GM21360 (cell line): ENCODE measurements at regions not wholly inside any gene's neighbourhood (a gene's known extent, or its start where the extent isn't known, plus 50 kb on each side); places are given as distances from the start of the nearest gene placed in this dataset.

Experiments used
- ATAC-seq: cut with Tn5 transposase; IDR thresholded peaks from one replicate; pipeline ENCODE4 v1.9.1; 2021; ENCODE audit warnings: mild to moderate bottlenecking, moderate library complexity; ENCODE audit not compliant: unreplicated experiment

DNA sequence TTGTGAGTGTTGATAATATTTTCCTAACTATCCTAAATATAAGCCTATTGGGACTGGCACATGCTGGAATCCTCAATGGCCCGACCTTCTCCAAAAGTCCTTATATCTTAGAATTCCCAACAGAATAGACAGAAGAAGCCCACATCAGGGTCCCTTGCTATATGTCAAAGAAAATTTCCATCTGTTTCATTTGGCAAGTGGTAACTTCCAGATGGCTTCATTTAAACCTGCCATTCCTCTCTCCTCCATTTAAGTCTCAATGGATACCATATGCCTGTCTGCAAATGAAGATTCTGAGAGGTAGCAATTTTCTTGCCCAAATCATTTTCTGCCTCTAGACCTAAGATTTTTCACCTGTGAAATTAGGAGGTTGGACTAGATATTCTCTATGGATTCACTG is 73.1 kb upstream of the KCNA4 start:
- ATAC-seq = no peak

- ATAC-seq = no peak
Measured at GRCh38 chr11:30091246-30091645, 74.4 kb upstream of the KCNA4 start.

DNA sequence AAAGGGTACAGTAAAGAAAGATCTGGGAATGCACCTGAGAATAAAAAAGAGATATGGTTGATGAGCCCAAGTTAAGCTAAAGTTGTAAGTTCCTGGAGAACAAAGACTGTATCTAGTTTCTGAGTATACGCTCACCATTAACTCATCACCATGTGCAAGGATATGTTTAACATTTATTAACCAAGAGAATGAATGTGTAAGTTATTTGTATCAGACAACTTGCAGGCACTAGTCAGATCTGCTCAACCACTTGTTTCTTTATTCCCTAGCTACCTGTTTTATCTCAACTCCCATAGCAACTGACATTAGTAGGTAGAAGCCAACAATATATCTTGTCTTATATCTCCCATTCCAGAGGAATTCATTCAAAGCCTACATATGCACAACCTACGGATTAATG is 74.9 kb upstream of the KCNA4 start:
- no peak for ATAC-seq

- no peak for ATAC-seq
Measured at GRCh38 chr11:30092518-30092917, 75.7 kb upstream of the KCNA4 start.

DNA sequence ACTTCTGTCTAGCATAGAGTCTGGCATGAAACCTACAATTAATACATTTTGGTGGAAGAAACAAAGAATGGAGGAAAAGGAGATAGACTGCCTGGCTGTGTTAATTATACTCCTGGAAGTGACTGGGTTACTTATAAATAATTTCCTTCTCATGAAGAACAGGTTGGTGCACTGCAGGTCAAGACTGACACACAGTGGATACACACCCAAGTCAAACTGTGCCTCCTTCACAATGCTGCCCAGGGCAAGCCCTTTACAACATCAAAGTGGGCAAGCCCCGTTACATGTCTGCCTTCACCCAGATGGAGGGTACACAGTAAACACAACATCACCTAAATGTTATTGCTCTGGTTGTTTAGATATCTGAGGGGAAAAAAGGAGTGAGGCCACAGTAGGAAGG is 83.7 kb upstream of the KCNA4 start:
- no peak for ATAC-seq

GRCh38 chr11:30106222-30107181 is 89.7 kb upstream of the KCNA4 start:
- ATAC-seq = no peak

DNA sequence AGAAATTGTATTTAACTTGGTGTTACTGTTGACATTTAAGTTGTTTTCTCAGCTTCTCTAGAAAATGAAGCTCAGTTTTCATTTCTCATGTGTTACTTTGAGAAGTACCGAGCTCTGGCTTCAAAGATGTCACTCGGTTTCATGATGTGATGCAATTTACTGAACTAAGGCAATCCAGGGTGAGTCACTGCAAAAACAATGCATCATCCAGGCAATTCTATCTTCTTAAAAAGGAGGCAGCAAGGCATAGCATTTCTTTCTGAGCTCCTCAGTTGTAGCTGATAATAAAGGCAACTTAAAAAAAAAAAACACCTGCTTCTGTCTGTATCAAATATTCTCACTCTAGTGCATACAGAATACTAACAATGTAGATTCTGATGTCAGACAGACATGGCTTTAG is 91.1 kb upstream of the KCNA4 start:
- no peak for ATAC-seq

DNA sequence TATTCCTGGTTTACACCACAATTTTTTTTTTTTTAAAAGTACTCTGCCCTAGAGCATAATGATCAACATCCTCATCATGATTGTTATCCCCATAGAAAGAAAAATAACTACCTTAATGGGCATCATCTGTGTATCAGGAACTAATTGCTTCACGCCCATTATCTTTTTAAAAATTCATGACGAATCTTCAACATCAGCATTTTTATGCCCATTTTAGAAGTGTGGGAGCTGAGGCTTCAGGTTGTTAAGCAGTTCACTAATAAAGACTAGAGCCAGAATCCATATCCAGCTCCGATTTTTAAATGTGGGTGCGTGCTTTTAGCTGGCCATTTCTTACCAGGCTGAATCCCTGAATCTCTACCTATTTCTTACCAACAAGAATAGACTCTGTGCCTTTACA is 92.9 kb upstream of the KCNA4 start:
- ATAC-seq = no peak

DNA sequence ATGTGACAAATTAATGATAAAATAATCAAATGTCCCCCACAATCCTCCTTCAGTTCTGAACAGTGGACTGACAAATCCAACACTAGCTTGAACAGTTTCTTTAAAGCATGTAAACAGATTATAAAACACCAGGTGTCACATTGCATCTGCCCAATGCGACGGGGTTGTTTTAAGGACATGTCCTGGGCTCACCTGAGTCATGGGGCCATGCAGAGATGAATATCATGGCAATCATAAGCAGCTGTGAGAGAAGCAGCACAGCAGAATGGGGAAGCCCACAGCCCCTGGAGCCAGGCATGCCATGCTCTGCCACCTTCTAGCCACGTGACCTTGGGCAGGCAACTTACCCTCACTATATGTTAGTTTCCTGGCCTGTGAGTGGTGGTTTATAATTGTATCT is 93.9 kb upstream of the KCNA4 start:
- ATAC-seq = no peak

GRCh38 chr11:30111786-30112185 is 95.0 kb upstream of the KCNA4 start:
- ATAC-seq = no peak

DNA sequence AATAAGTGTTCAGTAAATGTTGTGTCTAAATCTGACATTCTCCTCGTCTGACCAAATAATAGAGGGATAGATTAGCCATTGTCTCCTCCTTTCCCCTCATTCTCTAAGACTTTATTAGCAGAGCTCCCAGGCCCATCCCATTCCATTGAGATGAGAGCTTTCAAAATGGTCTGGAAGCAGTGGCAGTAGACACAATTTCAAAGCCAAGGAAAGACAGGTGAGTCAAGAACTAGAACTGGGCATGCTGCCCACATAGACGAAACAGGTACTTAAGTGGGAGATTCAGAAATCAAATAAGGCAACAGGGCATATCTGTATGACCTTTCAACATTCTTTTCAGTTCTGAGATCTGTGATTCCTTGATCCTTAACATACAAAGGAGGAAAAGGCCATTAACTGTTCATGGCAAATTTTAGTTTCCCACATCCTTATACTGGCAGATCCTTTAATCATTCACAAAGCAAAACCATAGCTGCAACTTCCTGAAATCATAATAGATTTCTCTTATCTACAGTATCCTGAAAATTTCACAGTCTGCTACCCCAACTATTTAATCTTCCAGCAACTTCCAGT is 96.6 kb upstream of the KCNA4 start:
- no peak for ATAC-seq

DNA sequence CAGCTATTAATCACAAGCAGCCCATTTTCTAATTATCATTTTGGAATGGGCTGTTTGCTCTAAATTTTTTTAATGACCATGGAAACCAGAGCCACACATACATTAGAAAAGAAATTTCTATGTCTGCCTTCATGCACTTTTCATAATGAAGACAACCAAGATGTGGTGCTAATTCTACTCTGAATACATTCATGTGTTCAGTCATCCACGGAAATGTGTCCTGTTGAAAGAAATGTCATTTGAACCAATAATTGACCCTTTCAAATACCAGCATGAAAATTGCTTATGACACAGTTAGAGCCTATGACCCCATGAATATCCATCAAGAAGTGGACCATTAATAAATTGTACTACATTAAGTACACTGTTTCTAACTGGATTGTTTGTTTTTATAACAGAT is 99.7 kb upstream of the KCNA4 start:
- ATAC-seq = no peak

GRCh38 chr11:30120045-30120589 is 103.3 kb upstream of the KCNA4 start:
- ATAC-seq = no peak

- no peak for ATAC-seq
Measured at GRCh38 chr11:30125456-30125855, 105.4 kb upstream of the FSHB start.

DNA sequence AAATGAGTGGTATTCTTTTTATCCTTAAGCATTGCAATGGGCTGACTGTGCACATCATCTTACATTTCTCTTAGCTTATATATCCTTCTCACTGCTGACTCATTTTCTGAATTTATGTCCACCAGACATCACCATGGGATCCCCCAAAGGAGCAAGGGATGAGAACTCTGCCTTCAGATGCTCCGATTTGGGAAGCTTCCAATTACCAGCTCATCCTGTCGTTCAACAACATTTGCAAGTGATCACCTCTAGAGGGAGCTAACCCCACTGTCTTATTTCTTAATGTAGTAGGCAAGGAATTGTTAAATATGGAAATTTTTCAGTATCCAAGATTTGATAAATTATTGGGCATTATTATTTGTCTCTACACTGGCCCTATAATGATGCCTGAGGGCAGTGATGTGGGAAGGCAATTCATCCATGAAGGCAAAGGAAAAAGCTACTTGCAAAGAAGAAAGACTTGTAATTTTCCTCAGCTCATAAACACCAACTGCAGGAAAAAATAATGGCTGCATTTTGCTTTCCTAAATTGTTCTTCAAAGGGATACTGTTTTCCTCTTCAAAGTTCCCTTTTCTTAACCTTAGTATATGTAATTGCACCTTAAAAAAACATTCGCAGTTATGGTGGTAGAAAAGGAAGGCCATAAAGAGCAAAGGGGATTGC is 102.4 kb upstream of the FSHB start:
- ATAC-seq = no peak

GRCh38 chr11:30131535-30131934 is 99.3 kb upstream of the FSHB start:
- ATAC-seq = peak; percentile 89

- ATAC-seq = no peak
Measured at GRCh38 chr11:30133281-30133680, 97.5 kb upstream of the FSHB start.

DNA sequence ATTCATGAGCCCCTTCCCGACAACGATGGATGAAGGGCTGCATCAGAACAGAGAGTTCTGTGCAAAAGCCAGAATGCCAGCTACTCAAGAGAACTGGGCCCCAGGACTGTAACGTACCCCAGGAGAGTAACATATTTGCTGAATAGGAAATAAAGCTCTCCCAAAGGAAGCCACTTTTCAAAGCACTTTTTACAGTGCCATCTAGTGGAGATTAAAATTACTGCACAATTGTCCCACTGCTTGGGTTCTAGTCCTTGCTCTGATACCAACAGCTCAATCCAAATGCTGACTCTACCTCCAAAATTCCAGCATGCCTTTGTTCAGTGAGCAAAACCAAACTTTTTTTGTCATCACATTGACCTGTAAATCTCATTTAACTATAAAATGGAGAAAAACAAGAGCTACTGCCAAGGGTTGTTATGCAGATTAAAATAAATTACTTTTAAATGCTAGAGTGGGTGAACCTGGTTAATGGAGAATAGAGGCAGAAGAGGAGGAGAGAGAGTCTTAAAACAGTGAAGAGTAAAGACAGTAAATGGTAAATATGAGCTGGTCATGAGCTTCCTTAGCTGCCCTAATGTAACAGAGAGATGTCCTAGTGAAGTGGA is 87.6 kb upstream of the FSHB start:
- ATAC-seq = peak; percentile 82

- ATAC-seq = no peak
Measured at GRCh38 chr11:30147293-30147692, 83.5 kb upstream of the FSHB start.

- no peak for ATAC-seq
Measured at GRCh38 chr11:30149998-30150397, 80.8 kb upstream of the FSHB start.

GRCh38 chr11:30150425-30150824 is 80.4 kb upstream of the FSHB start:
- no peak for ATAC-seq
